GDM1 (cell line): ENCODE measurements at regions not wholly inside any gene's neighbourhood (a gene's known extent, or its start where the extent isn't known, plus 50 kb on each side); places are given as distances from the start of the nearest gene placed in this dataset.
"Not testable (repeated sequence)": the region's sequence is repeated elsewhere in the genome, so short reads cannot be mapped to it uniquely, and the experiment has no call there.

Experiments used
- DNase-seq: peaks from one replicate; lab custom pipeline; 2025; lab: John Stamatoyannopoulos, UW

GRCh38 chr12:24507827-24508226 is 441.1 kb downstream of the BCAT1 start:
- DNase-seq: no peak

DNA sequence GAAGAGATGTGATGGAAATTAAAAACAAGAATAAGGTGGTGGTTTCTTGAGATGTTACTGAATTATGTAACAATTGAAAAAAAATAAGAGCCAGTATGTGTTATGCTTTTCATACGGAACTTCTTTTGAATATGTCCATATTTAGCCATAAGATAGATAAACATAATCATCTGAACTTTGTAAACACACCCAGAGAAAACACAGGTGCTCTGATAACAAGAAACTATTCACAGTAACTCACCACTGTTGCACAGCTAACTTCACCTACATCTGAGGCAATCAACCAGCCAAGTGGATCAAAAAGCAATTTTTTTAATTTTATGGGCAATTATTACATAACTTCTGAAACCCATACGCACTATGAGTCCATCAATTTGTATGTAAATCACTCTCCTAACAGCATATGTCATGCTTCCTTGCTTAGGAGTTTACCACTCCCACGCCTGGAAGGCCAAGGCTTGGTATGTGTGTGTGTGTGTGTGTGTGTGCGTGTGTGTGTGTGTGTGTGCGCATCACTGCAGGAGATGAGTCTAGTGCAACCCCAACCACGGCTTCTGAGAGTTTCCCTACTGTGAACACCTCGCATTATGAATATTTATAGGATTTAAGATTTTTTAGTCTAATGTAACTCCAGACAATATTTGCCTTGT is 443.4 kb downstream of the BCAT1 start:
- no peak for DNase-seq

- DNase-seq: not testable (repeated sequence)
Observed at GRCh38 chr12:24503477-24503876, 445.4 kb downstream of the BCAT1 start.

DNA sequence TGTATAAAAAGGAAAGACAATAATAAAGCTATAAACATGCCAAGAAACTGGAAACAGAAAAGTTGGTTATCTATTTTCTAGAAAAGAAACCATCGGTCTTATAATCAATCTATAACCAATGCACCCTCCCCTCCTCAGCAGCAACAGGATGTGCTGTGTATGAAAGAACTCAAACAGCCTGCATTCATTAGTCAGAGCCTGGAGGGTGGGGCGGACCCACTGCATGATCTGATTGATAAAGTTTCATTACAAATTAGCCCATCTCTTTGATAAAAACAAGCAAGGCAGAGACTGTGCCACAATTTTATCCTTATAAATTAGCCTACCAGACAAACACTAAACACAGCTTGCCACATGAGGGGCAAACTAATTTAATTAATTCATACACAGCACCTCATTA is 448.1 kb downstream of the BCAT1 start:
- no peak for DNase-seq

- DNase-seq: no peak
Observed at GRCh38 chr12:24500421-24500820, 448.5 kb downstream of the BCAT1 start.

GRCh38 chr12:24499151-24500146 is 449.5 kb downstream of the BCAT1 start:
- no peak for DNase-seq

DNA sequence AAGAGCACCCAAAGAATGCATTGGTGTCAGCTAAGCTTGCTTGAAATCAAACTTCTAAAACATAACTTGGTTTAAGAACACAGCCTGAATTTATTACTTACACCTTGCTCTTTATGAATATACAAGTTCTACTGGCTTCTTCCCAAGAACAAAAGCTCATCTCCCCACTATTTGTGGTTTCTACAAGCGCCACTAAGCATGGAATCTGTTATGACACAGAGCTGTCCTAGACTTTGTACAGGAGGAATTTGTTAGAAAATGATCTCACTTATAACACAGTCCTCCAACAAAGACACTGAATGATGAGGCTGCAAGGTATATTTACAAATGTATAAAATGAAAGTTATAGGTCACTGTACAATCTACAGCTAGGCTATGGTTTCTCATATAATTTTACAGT is 452.1 kb downstream of the BCAT1 start:
- no peak for DNase-seq

DNA sequence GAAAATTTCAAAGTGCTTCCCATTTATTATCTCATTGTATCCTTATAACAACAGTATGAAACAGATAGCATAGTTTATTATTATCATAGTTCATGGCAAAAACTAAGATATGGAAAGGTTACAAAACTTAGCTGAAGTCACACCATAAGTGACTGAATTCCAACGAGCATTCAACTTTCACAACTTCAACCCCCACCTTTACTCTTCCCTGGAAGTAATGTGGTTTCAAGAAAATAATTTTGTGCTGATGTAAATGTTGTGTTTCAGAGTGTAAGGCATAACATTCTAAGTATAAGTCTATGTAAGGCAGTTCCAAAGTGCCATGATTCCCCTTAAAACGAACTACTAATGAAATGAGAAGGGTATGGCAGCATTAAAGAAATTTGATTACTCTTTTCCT is 454.5 kb downstream of the BCAT1 start:
- DNase-seq: no peak

- DNase-seq: no peak
Observed at GRCh38 chr12:24491968-24492367, 456.9 kb downstream of the BCAT1 start.

GRCh38 chr12:24489939-24490338 is 459.0 kb downstream of the BCAT1 start:
- no peak for DNase-seq

DNA sequence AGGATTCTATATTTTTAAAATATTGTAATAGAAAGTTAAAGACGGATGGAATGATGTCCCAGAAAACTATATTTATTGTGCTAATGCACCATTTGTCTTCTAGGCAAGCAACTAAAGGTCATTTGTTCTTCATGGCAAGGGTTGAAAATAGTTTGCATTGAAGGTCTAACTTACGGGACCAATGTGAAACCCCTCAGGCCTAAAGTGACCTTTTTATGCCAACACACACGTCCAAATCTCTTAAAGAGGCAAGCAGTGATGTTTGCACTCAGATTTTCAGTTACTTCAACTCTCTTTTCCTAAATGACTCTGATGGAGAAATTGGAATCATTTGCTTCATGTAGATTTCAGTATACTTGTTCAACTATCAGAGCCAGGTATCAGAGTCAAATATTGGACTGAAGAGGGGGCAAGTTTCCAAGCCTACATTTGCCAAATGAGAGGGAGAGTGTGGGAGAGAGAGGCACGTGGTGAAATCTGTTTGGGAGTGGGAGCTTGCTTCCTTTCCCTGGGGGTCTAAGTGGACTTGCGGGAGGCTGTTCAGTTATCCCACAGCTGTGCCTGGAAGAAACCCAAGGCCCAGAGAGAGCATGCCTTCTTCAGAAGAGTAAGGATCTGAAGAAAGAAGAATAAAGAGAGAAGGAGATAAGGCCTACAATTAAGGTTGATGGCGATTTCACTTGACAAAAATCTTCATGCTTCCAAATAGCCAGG is 459.8 kb downstream of the BCAT1 start:
- no peak for DNase-seq

DNA sequence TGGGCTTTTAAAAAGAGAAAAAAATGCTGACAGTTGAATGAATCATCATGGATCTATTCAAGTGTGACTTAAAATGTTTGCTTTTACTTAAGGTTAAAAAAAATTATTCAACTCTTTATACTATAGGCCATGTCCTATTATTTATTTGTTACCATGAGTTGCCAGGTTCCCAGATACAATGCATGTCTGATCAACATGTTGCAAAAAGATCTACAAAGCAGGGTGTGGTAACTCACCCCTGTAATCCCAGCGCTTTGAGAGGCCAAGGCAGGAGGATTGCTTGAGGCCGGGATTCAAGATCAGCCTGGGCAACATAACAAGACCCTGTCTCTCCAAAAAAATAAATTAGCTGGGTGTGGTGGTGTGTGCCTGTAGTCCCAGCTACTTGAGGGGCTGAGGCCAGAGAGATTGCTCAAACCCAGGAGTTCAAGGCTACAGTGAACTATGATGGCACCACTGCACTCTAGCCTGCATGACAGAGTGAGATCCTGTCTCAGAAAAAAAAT is 460.8 kb downstream of the BCAT1 start:
- no peak for DNase-seq

DNA sequence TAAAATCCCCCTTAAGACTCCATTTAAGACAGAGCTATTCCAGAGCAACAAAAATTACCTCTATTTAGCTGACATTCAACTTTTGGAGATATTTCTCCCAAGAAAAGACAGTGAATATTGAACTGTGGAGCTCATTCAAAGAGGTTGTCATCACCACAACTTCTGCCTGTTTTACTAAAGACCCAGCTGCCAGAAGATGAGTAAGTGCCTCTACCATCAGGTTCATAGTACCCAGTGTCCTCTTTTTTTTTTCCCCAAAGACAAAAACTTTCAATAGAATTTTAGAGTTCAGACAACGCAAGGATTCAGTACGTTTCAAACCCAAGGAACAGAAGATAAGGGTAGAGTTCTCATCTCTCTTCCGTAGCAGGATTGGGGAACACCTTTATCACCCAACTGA is 461.3 kb downstream of the BCAT1 start:
- no peak for DNase-seq

- DNase-seq: no peak
Observed at GRCh38 chr12:24483732-24484131, 465.2 kb downstream of the BCAT1 start.

DNA sequence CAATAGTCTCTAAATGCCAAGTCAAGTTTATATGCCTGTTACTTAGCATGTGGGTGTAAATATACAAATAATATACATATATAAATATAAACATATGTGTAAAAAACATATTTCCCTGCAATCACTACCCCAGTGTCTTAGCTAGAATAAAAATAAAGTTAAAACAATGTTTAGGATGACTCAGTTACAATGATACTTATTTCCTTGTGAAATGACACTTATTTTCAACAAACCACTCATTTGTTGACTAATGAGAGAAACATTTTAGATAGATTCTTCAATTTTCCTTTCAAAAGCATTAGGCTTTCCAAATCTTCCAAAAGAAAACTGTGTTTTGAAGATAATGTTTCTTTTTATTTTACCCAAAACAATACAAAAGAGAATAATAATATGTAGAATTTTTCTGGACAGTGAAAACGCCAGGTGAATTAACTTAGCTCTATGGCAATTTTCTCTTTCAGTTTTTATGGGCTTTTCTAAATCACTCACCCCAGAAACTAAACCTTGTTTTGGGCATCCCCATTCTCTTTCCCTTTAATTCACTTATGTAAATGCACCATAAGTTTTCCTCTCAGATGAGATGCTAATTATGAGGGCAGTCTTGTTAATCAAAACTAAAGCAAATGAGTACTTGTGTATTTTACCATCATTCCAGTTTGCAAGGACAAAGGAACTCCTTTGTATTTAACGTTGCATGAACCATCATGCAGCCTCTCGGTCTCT is 465.9 kb downstream of the BCAT1 start:
- DNase-seq: no peak

DNA sequence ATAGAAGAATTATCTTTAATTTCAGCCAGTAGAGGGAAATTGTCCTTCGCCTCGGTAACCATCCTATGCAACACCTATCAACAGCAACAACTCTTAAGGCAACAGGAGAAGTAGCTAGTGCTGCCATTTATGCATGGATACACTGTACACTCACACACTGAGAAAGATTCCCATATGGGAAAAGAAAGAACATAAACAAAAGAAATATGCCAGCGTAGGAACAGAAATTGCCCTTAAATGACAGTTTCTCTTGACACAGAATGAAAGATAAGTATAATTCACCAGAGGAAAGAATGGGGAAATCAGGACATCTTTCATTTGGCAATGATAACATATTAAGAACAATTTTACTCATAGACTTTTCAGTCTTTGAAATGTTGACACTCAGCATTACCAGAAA is 466.9 kb downstream of the BCAT1 start:
- no peak for DNase-seq

DNA sequence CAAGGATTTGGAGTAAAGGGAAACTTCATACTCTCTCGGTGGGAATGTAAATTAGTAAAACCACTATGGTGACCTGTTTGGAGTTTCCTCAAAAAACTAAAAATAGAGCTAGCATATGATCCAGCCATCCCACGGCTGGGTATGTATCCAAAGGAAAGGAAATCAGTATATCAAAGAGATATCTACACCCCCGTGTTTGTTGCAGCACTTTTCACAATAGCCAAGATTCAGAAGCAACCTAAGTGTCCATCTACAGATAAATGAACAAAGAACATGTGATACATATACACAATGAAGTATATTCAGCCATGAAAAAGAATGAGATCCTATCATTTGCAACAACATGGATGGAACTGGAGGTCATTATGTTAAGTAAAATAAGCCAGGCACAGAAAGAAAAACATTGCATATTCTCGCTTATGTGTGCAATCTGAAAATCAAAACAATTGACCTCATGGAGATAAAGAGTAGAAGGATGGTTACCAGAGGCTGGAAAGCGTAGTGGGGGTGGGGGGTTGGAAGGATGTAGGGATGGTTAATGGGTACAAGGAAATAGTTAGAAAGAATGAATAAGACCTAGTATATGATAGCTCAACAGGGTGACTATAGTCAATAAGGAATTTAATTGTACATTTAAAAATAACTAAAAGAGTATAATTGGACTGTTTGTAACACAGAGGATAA is 468.0 kb downstream of the BCAT1 start:
- DNase-seq: no peak

GRCh38 chr12:24479131-24479530 is 469.8 kb downstream of the BCAT1 start:
- no peak for DNase-seq

GRCh38 chr12:24478254-24478653 is 470.6 kb downstream of the BCAT1 start:
- no peak for DNase-seq

- DNase-seq: no peak
Observed at GRCh38 chr12:24476310-24476709, 472.6 kb downstream of the BCAT1 start.

DNA sequence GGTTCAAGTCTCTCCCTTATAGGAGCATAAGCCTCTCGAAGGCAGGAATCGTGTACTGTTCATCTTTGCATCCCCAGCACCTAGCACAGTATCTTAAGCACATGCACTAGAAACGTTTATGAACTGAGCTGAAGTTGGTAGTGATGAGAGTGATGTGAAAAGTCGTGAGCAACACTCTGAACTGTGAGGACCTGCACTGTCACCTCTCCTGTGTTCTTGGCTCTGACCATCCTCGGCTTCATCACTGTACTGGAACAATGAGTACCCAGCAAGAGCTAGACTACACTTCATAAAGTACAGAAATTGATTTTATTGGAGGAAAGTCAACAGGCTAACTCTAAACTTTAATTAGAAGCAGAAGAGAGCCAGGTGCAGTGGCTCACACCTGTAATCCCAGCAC is 473.6 kb downstream of the BCAT1 start:
- DNase-seq: no peak
